HG03354 (cell line): ENCODE measurements at regions not wholly inside any gene's neighbourhood (a gene's known extent, or its start where the extent isn't known, plus 50 kb on each side); places are given as distances from the start of the nearest gene placed in this dataset.
"Not testable (repeated sequence)": the region's sequence is repeated elsewhere in the genome, so short reads cannot be mapped to it uniquely, and the experiment has no call there.

Experiments used
- ATAC-seq: cut with Tn5 transposase; IDR thresholded peaks from one replicate; pipeline ENCODE4 v1.9.1; 2021; ENCODE audit warnings: mild to moderate bottlenecking; ENCODE audit not compliant: unreplicated experiment, poor library complexity, severe bottlenecking

DNA sequence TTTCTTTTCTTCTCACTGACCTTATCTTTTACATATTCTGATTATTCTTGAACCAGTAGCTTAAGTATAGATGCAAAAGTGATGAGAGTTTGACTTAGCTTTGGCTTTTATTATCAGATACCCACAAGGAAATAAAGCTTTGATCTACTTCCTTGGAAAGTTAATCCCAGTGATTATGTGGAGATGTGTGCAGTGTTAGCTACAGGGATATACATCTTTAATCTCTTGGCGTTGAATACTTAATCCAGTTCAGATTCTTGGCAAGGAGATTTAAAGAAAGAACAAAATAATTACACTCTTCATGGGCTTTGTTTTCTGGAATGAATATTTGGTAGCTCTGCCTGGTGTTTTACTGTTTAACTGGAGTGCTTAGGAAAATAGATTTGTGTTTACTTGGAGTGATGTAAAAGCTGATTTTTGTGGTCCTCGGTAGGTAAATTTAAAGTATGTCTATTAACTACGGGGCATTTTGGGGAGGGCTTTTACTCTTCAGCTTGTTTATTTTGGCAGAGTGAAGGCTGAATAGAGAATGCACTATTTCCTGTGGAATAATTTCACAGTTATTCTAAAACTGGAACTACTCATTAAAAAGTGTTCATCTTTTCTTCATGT, 150.1 kb upstream of the LRIG3 start:
- no peak for ATAC-seq

DNA sequence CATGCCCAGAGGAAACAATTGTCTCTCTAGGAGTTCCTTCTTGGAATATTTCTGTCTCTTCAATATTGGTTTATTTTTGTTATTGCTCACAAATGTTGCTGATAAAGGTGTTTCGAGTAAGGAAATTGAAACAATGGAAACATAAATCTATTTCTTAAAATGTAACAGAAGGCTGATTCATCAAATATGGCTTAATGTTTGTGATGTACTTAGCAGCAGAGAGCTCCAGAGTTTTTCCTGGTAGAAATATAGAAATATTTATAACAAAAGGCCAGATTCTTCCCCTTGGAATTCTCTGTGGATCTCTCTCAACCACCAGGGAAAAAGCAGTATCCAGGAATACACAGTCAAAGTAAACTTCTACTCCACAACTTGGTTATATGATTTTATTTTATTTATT, 149.2 kb upstream of the LRIG3 start:
- ATAC-seq: no peak

DNA sequence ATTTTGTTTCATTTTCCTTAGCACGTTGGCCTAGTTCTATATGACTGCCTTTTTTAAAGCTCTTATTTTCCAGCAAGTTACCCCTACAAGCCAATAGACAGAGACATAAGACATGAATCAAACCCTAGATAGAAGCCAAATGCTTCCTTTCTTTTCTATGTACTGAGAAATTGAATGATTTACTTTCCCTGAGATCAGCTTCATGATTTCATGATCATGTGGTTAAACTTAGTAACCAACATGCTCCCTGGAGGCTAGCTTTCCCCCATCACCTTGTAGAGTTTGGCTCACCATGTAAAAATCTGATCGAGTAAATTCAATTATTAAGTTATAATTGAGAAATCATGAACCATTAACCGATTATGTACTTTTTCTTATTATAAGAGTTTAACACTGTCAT, 148.1 kb upstream of the LRIG3 start:
- ATAC-seq: no peak

DNA sequence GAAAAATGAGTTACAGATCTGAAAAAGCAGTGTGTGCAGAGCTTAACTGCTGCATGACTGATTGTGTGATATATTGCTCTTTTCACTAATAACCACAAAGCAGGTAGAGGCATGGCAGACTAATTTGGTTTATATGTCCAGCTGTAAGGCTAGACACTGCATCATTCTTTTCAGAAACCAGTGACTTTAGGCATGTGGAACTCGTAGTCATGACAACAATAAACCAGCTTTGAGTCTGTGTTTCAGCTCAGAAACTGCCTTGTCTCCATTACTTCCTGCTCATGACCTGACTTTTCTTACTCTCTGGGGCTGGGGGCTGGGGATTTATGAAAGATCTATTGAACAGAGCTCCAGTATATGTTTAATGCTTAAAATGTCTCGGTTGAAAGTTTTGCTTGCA, 146.8 kb upstream of the LRIG3 start:
- peak; percentile 74 for ATAC-seq

DNA sequence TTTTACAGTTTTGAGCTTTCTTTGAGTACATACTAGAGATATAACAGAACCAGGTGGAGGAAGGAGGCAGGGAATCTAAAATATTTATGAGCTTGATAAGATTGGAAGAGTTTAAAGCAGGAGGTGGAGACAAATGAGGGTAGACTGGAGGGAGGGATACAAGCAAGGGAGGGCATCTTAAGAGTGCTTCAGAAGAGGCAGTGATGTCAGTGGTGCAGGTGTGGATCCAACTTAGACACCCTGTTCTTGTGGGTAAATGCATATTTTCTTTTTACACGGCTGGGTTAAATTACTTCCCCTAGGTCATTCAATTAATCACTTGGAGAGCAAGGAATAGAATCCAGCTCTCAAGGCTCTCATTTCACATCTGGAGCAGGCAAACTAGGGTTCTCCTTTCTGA, 146.1 kb upstream of the LRIG3 start:
- ATAC-seq: no peak

DNA sequence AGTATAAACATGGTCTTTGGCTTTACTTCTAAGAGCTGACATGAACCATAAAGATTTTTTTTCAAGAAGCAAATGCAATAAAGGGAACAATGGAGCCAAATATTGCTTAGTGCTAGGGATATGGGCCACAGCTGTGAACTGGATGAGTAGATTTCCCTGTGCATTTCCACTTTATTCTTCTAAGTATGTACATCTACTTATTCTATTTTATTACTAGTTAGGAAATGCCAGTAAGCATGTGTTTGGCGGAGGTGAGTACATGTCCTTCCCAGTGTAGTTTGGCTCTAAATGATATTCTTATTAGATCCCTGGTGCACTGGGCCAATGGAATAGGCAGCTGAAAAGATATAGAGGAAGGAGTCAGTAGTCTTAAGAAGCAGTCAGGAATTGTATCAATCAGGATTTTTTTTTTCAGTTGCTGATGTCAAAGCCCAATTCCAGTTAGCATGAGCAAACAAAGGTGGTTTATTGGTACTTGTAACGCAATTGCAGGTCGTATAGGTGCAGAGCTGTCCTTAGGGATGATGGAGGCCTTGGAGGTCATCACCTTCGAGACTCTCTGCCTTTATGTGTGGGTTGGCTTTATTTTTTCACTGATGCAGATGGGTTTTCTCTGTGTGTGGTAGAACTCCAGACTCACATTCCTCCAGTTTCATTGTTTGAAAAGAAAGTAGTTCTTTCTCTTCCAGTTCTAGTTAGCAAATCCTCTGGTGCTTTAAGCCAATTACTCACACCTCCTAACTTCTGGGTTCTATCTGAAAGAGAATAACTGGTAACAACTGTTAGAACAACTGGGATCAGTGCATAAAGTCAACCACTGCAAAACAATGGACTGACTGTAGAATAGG, 139.0 kb upstream of the LRIG3 start:
- no peak for ATAC-seq

DNA sequence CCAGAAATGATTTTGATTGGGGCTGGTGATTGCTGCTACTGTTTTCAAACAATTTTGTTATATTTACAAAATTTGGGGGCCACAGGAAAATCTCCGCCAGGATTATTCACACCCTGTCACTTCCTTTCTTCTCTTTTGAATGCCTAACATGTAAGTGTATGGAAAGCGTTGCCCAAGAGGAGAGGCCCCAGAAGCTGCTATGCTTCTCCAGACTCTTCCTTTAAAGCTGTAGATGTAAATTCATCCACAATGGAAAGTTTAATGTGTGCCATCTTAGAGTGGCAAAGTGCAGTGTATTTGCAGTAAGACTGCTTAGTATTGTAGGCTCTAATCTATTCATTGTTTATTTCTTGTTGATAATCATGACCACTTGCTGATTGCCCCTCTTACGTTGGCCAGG, 136.7 kb upstream of the LRIG3 start:
- ATAC-seq: no peak

DNA sequence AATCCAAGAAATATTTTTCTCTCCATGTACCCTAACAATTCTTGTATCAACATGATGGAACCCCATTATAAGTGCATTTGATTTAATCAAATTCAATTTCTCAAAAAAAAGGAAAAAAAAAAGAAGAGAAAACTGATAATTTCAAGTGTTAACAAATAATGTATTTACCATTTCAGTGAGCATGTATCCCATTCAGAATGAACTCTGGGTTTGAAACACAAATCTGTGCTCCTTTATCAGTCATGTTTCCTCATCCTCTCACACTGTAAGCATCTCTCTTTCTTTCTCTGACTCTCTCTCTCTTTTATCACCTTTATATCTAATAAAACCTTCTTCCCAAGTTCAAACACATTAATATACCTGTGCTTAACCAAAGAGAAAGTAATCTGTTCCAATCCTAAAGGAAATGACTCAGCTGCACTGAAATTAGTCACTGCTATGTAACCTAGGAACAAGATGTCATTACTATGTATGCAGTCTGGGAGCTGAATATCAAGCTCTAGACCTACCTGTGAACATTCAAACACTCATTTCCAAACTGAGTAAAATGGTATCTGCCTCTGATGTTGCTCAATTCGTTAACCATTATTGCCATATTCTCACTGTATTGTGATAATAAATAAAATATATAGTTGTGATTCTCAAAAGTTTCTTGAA, 135.0 kb upstream of the LRIG3 start:
- ATAC-seq: peak; percentile 88

DNA sequence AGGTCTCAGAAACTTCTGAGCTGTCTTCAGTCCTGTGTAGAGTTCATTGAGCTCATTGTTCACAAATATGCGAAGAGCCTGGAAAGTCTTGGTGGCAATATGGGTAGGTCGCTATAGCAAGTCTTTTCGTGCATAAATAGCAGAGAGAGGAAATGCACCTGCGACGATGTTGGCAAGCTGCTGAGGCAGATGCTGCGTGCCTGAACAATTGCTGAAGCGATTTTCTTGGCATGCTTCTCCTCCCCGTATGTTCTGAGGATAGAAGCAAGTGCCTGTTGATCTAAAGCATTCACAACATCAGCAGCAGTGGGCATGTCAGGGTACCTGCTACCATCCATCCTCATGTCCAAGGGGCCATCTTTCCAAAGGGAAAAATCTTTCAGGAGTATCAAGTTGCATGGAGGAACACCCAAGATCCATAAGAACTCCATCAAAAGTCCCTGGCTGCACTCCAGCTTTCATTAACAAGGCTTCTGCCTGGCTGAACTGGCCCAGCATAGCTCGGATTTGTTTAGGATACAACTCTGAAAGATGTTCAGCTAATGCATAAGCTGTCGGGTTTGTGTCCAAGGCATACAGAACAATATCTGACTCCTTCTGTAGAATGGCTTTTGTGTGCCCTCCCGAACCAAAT, 133.1 kb upstream of the LRIG3 start:
- ATAC-seq: not testable (repeated sequence)

DNA sequence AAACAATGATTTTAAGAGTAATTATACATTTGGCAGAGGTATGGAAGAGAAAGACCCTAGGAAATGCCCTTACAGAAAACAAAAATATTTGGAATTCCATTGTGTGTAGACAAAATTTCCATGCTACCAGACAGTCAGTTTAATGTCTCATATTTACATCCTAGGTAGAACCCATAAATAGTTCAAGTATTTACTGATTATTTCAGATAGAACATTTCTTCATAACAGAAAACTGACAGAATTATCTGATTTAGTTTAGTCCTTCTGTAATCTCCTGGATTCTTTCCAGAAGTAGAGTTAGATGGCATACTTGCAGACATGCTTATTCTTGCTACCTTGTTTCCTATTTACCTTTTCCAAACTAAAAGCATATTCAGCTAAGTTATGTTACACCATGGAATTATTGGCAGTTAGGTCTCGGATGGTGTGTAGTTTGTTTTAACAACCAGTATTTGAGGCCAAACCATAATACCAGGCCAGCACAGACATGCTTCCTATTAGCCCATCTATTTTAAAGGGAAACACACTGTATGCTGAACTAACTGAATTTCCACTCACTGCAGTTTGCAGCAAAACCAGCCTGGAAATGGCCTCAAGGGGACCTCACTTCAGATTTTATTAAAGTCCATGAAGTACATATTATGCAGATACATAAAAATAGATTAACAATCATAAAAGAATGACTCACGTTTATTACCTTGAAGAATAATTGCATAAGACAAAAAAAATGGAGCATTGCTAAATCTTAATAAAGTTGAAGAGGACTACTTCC, 126.6 kb upstream of the LRIG3 start:
- no peak for ATAC-seq

DNA sequence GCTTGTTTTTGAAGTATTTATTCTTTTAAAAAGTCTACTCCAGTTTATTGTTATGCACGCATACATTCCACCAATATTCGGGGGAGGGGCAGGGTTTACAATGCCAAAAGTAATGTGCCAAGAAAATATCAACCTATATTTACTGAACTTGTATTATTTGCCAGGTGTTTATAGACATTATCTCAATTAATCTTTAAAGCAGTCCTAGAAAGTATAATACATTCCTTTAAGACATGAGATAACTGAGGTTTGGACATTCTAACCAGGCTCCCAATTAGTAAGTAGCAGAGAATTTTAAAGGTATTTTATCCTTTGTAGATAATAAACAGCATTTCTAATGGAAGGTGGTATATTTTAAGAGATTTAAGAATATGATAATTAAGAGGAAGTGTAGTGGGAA, 124.5 kb upstream of the LRIG3 start:
- ATAC-seq: no peak

DNA sequence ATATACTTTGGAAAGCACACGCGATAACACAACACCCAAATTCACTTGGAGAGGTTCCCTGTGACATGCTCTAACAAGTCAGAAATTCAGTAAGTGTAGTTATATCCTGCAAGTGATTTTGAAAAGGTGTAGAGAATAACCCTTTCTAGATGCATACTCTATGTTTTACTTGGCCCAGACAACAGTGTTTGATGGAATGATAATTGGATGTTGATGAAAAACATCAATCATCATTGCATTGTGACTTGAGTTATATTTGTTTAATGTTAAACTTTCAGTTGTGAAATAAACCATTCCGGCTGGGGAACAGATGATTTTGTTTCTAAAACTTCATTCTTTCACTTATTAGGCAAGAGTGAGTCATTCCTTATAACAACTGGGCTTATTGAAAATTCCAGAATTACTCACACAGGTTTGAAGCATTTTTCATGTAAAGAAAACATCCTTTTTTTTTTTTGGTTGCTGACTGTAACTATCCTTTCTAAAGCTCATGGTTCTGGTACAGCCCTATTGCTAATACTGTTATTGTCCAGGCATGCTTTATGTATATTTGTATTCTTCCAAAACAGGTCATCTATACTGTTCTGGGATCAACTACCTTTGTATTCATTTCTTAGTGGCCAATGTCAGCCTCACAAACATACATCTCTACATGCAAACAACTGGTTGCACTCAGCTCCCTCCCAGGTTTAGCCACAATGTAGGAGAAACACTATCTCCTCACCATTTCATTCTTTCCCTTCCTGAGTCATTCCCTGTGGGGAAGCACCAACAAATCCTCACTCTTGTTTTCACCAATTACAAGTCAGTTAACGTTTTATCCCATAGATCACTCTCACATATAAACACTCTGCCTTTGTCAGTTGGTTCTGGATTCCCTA, 121.2 kb upstream of the LRIG3 start:
- no peak for ATAC-seq

DNA sequence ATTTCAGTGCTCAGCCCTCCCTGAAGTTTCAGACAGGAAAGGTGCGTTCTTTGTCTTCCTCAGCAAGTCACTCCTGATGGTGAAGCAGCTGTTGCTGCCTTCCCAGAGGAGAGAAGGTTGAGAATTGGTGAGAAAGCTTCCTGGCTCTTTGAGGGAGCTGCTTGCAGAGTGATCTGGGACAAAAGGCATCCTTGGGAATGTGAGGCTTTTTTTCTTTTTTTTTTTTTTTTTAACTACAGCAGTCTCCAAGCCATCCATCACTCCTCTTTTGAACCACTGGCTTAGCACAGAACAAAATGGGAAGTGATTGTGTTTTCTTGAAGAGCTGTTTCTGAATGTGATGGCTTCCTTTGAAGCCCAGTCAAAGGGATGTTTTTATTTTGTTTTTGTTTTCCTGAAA, 120.4 kb upstream of the LRIG3 start:
- no peak for ATAC-seq

DNA sequence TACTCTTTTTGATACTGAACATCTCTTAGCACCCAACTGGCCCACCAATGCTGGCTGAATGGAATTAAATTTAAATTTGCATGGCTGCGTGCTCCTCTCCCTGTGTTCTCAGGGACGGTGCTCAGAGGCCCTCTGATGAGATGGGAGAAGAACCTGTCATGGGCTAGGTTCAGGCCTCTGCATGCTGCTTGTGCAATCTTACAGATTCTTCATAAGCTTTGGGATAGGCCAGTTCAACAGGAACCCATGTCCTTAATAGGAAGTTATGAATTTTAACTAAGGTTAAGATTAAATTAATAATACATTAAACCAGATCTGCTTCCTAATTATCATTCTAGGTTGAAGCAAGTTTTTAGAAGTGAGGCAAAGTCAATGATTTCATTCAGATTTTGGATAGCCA, 119.7 kb upstream of the LRIG3 start:
- ATAC-seq: no peak

DNA sequence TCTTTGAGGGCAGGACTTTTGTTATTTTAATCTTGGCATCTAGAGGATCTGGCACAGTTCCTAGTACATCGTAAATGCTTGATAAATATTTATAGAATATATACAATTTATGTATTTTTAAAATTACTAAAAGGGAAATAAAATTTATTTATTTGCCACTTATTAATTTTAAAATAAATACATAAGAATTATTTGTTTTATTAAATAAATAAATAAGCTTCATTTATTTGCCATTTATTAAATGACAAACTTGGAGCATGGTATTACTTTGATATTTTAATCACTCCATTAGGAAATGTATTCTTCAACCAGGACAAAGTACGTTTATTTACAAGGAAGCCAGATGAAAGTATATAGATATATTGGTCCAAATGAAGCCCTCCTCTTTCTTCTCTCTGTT, 118.7 kb upstream of the LRIG3 start:
- ATAC-seq: no peak

DNA sequence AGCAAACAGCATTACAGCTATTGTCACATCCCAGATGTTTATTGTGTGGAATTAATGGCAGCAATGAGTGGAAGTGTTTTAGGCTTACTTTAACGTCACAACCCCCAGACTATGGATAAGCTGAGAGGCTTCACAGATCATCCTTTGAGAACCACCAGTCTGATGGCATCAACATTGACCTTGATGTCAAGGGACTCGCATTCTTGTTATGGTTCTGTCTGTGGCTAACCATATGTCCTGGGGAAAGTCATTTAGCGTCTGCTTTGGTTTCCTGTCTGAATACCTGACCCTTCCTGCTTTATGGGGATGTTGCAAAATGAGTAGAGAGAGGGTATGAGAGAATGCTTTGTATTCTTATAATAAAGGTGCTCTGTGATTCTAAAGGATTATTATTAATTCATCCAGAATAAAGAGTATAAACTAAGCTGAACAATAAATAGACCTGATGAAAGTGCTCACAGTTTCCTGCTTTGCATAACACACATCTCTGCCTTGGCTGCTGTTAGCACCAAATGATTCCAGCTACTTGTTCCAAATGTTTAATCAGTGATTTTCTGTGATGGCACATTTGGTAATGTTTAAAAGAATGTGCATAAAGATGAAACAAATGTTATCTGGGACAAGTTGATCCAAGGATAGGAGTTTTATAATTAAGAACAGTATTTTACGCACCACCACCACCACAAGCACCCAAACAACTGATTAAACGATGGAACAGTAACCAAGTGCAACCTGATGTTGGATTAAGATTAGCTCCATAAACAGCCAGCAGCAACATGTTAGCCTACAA, 116.9 kb upstream of the LRIG3 start:
- ATAC-seq: peak; percentile 52

DNA sequence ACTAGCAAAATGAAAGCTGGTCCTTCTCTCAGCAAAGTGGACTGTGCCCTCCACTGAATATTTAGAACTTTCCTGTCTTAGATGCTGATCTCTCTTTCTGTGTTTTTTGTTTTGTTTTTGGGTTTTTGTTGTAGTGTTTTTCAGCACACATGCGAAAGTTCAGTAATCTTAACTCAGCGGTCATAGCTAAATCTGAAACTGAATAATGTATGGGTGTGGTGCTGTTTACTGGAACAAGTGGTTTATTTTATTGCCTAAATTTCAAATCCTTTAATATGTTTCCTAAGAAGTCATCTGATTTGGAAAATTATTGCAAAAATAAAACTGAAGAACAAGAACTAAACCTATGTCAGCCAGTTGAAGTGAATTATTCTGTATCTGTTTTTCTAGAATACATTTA, 116.0 kb upstream of the LRIG3 start:
- no peak for ATAC-seq

DNA sequence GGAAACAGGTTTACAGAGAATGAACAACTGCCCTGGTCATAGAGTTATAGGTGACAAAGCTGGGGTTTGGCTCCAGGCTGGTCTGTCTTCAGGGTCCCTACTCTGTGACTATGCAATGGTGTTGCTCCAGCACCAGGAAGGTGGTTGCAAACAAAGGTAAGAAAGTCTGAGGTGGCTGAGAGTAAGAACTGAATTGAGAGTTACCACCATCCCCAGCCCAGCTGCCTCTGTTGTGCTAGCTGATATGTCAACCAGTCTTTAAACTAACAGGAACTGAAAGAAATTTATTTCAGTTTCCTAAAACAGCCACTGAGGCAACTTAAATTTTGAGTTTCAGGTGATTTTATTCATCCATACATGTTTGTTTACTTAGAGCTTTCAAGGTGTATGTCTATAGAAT, 111.0 kb upstream of the LRIG3 start:
- no peak for ATAC-seq
